ENCODE measurements at regions not wholly inside any gene's neighbourhood (a gene's known extent, or its start where the extent isn't known, plus 50 kb on each side); places are given as distances from the start of the nearest gene placed in this dataset. TPM values are rescaled to one million over a fixed set of nuclear protein-coding genes. Genes with fewer than 3 reads are reported as not detected.

GRCh38 chr9:13053504-13053903 lies 226.0 kb downstream of the MPDZ start:
- no peak overlapping the region for H2AK5ac ChIP-seq (ENCODE audit: low read length)
- no peak overlapping the region for H3K23ac ChIP-seq (ENCODE audit: low read length)
- no peak overlapping the region for H3K4me2 ChIP-seq (ENCODE audit: low read length)
- no peak overlapping the region for H4K5ac ChIP-seq (ENCODE audit: low read length)
- no peaks in the 10 kb centered on the region for H3K36me3 ChIP-seq (ENCODE audit: control insufficient read depth, insufficient read depth, low read length)
- H3K56ac ChIP-seq (ENCODE audit: low read length) = no peak overlapping the region
- H3K4me1 ChIP-seq (ENCODE audit: control insufficient read depth, low read depth, low read length) = no peaks in the 10 kb centered on the region
- no peak overlapping the region for H2BK15ac ChIP-seq (replicated peaks; ENCODE audit: low read depth)
- WGBS (ENCODE audit: extremely low coverage, insufficient coverage, low lambda C conversion rate) = no CpG with 5 or more reads among the region's 2 CpGs
- H3K4ac ChIP-seq (ENCODE audit: low read depth, low read length) = no peak overlapping the region
- H3K4me3 ChIP-seq (ENCODE audit: low read length) = no peak overlapping the region
- H3K79me2 ChIP-seq (ENCODE audit: control insufficient read depth, insufficient read depth, low read length) = no peaks in the 10 kb centered on the region
- no peak overlapping the region for H2BK120ac ChIP-seq (ENCODE audit: low read depth, low read length)
- no peak overlapping the region for H2BK5ac ChIP-seq (ENCODE audit: low read length)
- H4K8ac ChIP-seq (ENCODE audit: low read depth, low read length) = no peak overlapping the region
- H3K27ac ChIP-seq (ENCODE audit: low read depth, low read length) = no peak overlapping the region
- no peak overlapping the region for H3K18ac ChIP-seq (ENCODE audit: low read length)
- no peaks in the 10 kb centered on the region for H3K27me3 ChIP-seq (ENCODE audit: insufficient read depth, low read length, poor library complexity)
- no peak for DNase-seq
- H3K9ac ChIP-seq (ENCODE audit: low read length) = no peak overlapping the region
- H3K79me1 ChIP-seq (ENCODE audit: low read length) = no peaks in the 10 kb centered on the region

GRCh38 chr9:13054389-13054788 lies 225.1 kb downstream of the MPDZ start:
- Histone ChIP-seq H2BK5ac (ENCODE audit: low read length) (no peak overlapping the region), H3K4me3 (ENCODE audit: low read length) (no peak overlapping the region), H3K27ac (ENCODE audit: low read depth, low read length) (no peak overlapping the region), H3K23ac (ENCODE audit: low read length) (no peak overlapping the region), H4K5ac (ENCODE audit: low read length) (no peak overlapping the region), H2BK120ac (ENCODE audit: low read depth, low read length) (no peak overlapping the region), H3K56ac (ENCODE audit: low read length) (no peak overlapping the region), H3K4me1 (ENCODE audit: control insufficient read depth, low read depth, low read length) (no peaks in the 10 kb centered on the region), H3K9ac (ENCODE audit: low read length) (no peak overlapping the region), H3K79me1 (ENCODE audit: low read length) (no peaks in the 10 kb centered on the region), H3K79me2 (ENCODE audit: control insufficient read depth, insufficient read depth, low read length) (no peaks in the 10 kb centered on the region), H2AK5ac (ENCODE audit: low read length) (no peak overlapping the region), H2BK15ac (replicated peaks; ENCODE audit: low read depth) (no peak overlapping the region), H3K4ac (ENCODE audit: low read depth, low read length) (no peak overlapping the region), H3K36me3 (ENCODE audit: control insufficient read depth, insufficient read depth, low read length) (no peaks in the 10 kb centered on the region), H3K4me2 (ENCODE audit: low read length) (no peak overlapping the region), H4K8ac (ENCODE audit: low read depth, low read length) (no peak overlapping the region), H3K27me3 (ENCODE audit: insufficient read depth, low read length, poor library complexity) (no peaks in the 10 kb centered on the region), H3K18ac (ENCODE audit: low read length) (no peak overlapping the region)
- no peak for DNase-seq
- no CpG with 5 or more reads among the region's 1 CpG for WGBS (ENCODE audit: extremely low coverage, insufficient coverage, low lambda C conversion rate)

Small RNA genes lying in the stretch of these regions (small RNA-seq; reads per million reads assigned to genes)
- not detected for gene RF00019 (ENCODE audit: insufficient read depth)
